Calu3 (cell line): ENCODE measurements at regions not wholly inside any gene's neighbourhood (a gene's known extent, or its start where the extent isn't known, plus 50 kb on each side); places are given as distances from the start of the nearest gene placed in this dataset.

Experiments used
- BruUV-seq: library from RNA; stranded (reverse); fragments of 400-500 nt; replicated peaks from 2 replicates; lab custom pipeline; 2021; lab: Mats Ljungman, UMichigan
- CTCF ChIA-PET: fragments of 300-600 bp; sonication (Branson Sonifier 250); formaldehyde crosslinking; loops from one replicate; lab custom pipeline; 2022; ENCODE audit warnings: antibody characterized with exemption; lab: Charles Lee
- DNase-seq: peaks from one replicate; pipeline ENCODE4 v3.0.0; 2022
- H3K27ac Mint-ChIP-seq: one replicate; pipeline ENCODE4 v1.8.0; 2022; ENCODE audit warnings: mixed read lengths; ENCODE audit not compliant: unreplicated experiment
- H3K27me3 Mint-ChIP-seq: one replicate; pipeline ENCODE4 v1.8.0; 2022; ENCODE audit warnings: mixed read lengths; ENCODE audit not compliant: unreplicated experiment
- H3K36me3 Mint-ChIP-seq: one replicate; pipeline ENCODE4 v1.8.0; 2022; ENCODE audit warnings: mild to moderate bottlenecking, moderate library complexity, mixed read lengths; ENCODE audit not compliant: insufficient read depth, unreplicated experiment
- H3K4me1 Mint-ChIP-seq: one replicate; pipeline ENCODE4 v1.8.0; 2022; ENCODE audit warnings: mild to moderate bottlenecking, low read depth, mixed read lengths; ENCODE audit not compliant: unreplicated experiment
- H3K4me3 Mint-ChIP-seq: one replicate; pipeline ENCODE4 v1.8.0; 2022; ENCODE audit warnings: mild to moderate bottlenecking, low read depth, moderate library complexity, mixed read lengths; ENCODE audit not compliant: unreplicated experiment
- H3K9me3 Mint-ChIP-seq: one replicate; pipeline ENCODE4 v1.8.0; 2022; ENCODE audit warnings: low read depth, mixed read lengths; ENCODE audit not compliant: unreplicated experiment
- CTCF ChIP-seq: fragments of 200-600 bp; IDR thresholded peaks from one replicate; pipeline ENCODE4 v1.8.0; 2022; ENCODE audit warnings: antibody characterized with exemption; ENCODE audit not compliant: unreplicated experiment
- intact Hi-C: fragments of 100-400 bp; cut with micrococcal nuclease; formaldehyde crosslinking; loops from one replicate; pipeline ENCODE4 v1.10.0; 2022; ENCODE audit not compliant: unreplicated experiment

GRCh38 chr2:122754561-122754960 is 999.1 kb downstream of the TSN start:
- DNase-seq, result no peak
- BruUV-seq, result no TSS peak
- no peaks in the 10 kb centered on the region for H3K4me1 Mint-ChIP-seq
- intact Hi-C loops, result no loop called here
- no peak for TF ChIP-seq CTCF
- H3K4me3 Mint-ChIP-seq, result no peak overlapping the region
- no peaks in the 10 kb centered on the region for H3K27me3 Mint-ChIP-seq
- no peak overlapping the region for H3K27ac Mint-ChIP-seq
- CTCF ChIA-PET, result no interaction called here
- peaks cover 17% of the 10 kb centered on the region for H3K9me3 Mint-ChIP-seq
- no peaks in the 10 kb centered on the region for H3K36me3 Mint-ChIP-seq

GRCh38 chr2:122755281-122755780 is 999.9 kb downstream of the TSN start:
- H3K9me3 Mint-ChIP-seq, result peaks cover 17% of the 10 kb centered on the region
- intact Hi-C loops, result no loop called here
- no peaks in the 10 kb centered on the region for H3K27me3 Mint-ChIP-seq
- no peak overlapping the region for H3K4me3 Mint-ChIP-seq
- H3K36me3 Mint-ChIP-seq, result no peaks in the 10 kb centered on the region
- DNase-seq, result no peak
- no peak overlapping the region for H3K27ac Mint-ChIP-seq
- no peak for TF ChIP-seq CTCF
- no peaks in the 10 kb centered on the region for H3K4me1 Mint-ChIP-seq
- no TSS peak for BruUV-seq
- CTCF ChIA-PET, result no interaction called here

GRCh38 chr2:122758967-122759366 is 1003.5 kb downstream of the TSN start:
- intact Hi-C loops, result no loop called here
- BruUV-seq, result no TSS peak
- Mint-ChIP-seq H3K36me3 (no peaks in the 10 kb centered on the region), H3K4me3 (no peak overlapping the region), H3K27me3 (no peaks in the 10 kb centered on the region), H3K9me3 (peaks cover 21% of the 10 kb centered on the region), H3K27ac (no peak overlapping the region), H3K4me1 (no peaks in the 10 kb centered on the region)
- TF ChIP-seq CTCF, result no peak
- no peak for DNase-seq
- CTCF ChIA-PET, result no interaction called here

GRCh38 chr2:122764014-122764413 is 1008.6 kb downstream of the TSN start:
- CTCF ChIA-PET, result interaction anchor here (0.6 to 0.7 kb wide), 2 partner anchors 36 to 1027 kb away, joined by 3 to 4 read pairs; partner anchors contain the start of gene NIFK
- Mint-ChIP-seq H3K27ac (no peak overlapping the region), H3K9me3 (peaks cover 11% of the 10 kb centered on the region), H3K36me3 (no peaks in the 10 kb centered on the region), H3K27me3 (no peaks in the 10 kb centered on the region), H3K4me1 (no peaks in the 10 kb centered on the region), H3K4me3 (no peak overlapping the region)
- TF ChIP-seq CTCF, result no peak
- no TSS peak for BruUV-seq
- intact Hi-C loops, result no loop called here
- DNase-seq, result no peak
